ENCODE measurements at regions not wholly inside any gene's neighbourhood (a gene's known extent, or its start where the extent isn't known, plus 50 kb on each side); places are given as distances from the start of the nearest gene placed in this dataset.

DNA sequence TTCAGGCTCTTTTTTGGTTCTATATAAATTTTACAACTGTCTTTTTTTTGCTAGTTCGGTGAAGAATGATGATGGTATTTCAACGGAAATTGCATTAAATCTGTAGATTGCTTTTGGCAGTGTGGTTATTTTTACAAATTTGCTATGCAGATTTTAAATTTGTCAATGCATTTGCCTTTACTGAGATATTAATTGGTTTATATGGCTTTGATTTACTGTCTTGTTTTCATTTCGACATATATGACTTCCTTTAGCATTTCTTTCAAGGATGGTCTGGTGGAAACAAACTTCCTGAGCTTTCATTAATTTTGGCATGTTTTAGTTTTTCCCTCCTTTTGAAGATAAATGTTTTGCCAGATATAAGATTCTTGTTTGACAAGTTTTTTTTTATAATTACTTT is 1522.5 kb upstream of the PRMT6 start:
- Histone ChIP-seq H3K79me2 (no peaks in the 10 kb centered on the region), H3K9me2 (replicated peaks; ENCODE audit: insufficient read depth) (no peaks in the 10 kb centered on the region), H3K4me2 (no peak overlapping the region), H3K4me1 (ENCODE audit: insufficient read depth) (no peaks in the 10 kb centered on the region), H2AFZ (no peak overlapping the region), H3K27me3 (no peaks in the 10 kb centered on the region), H3K36me3 (replicated peaks; ENCODE audit: insufficient read depth, low read depth) (no peaks in the 10 kb centered on the region), H3K9me3 (ENCODE audit: low read depth) (no peaks in the 10 kb centered on the region), H3K27ac (no peak overlapping the region), H4K20me1 (ENCODE audit: insufficient read depth, poor library complexity, severe bottlenecking) (no peaks in the 10 kb centered on the region), H3K4me3 (no peak overlapping the region)
- 81% methylated on average over 3 of the region's 3 CpGs for WGBS (ENCODE audit: low lambda C conversion rate, missing lambda C conversion rate)
- no peak for DNase-seq (ENCODE audit: low spot score)
- TF ChIP-seq EZH2phosphoT487 (IDR thresholded peaks at IDR 0.05; ENCODE audit: low read depth, severe bottlenecking, unreplicated experiment) (no peak), EZH2 (IDR thresholded peaks at IDR 0.05; ENCODE audit: borderline replicate concordance) (no peak)
- TF ChIP-seq, protein P1, sequence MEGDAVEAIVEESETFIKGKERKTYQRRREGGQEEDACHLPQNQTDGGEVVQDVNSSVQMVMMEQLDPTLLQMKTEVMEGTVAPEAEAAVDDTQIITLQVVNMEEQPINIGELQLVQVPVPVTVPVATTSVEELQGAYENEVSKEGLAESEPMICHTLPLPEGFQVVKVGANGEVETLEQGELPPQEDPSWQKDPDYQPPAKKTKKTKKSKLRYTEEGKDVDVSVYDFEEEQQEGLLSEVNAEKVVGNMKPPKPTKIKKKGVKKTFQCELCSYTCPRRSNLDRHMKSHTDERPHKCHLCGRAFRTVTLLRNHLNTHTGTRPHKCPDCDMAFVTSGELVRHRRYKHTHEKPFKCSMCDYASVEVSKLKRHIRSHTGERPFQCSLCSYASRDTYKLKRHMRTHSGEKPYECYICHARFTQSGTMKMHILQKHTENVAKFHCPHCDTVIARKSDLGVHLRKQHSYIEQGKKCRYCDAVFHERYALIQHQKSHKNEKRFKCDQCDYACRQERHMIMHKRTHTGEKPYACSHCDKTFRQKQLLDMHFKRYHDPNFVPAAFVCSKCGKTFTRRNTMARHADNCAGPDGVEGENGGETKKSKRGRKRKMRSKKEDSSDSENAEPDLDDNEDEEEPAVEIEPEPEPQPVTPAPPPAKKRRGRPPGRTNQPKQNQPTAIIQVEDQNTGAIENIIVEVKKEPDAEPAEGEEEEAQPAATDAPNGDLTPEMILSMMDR (IDR thresholded peaks at IDR 0.05; ENCODE audit: poor library complexity), result no peak

DNA sequence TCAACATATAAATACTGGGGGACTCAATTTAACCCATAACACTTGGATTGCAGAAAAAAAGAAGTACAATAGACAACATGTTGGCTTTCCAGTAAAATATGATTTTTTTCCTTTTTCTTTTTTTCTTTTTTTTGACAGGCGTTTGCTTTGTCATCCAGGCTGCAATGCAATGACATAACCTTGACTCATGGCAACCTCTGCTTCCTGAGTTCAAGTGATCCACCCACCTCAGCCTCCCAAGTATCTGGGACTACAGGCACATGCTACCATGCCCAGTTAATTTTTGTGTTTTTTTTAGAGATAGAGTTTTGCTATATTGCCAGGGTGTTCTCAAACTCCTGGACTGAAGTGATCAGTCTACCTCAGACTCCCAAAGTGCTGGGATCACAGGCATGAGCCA is 1512.0 kb upstream of the PRMT6 start:
- WGBS (ENCODE audit: low lambda C conversion rate, missing lambda C conversion rate), result 84% methylated on average over 1 of the region's 1 CpG
- no peaks in the 10 kb centered on the region for H3K36me3 ChIP-seq (replicated peaks; ENCODE audit: insufficient read depth, low read depth)
- no peaks in the 10 kb centered on the region for H3K4me1 ChIP-seq (ENCODE audit: insufficient read depth)
- no peaks in the 10 kb centered on the region for H3K9me3 ChIP-seq (ENCODE audit: low read depth)
- no peak overlapping the region for H3K27ac ChIP-seq
- TF ChIP-seq EZH2phosphoT487 (IDR thresholded peaks at IDR 0.05; ENCODE audit: low read depth, severe bottlenecking, unreplicated experiment), result no peak
- TF ChIP-seq, protein P1 (IDR thresholded peaks at IDR 0.05; ENCODE audit: poor library complexity), result no peak
- TF ChIP-seq EZH2 (IDR thresholded peaks at IDR 0.05; ENCODE audit: borderline replicate concordance), result no peak
- H2AFZ ChIP-seq, result no peak overlapping the region
- H3K27me3 ChIP-seq, result no peaks in the 10 kb centered on the region
- no peaks in the 10 kb centered on the region for H3K9me2 ChIP-seq (replicated peaks; ENCODE audit: insufficient read depth)
- no peaks in the 10 kb centered on the region for H4K20me1 ChIP-seq (ENCODE audit: insufficient read depth, poor library complexity, severe bottlenecking)
- no peak for DNase-seq (ENCODE audit: low spot score)
- H3K4me2 ChIP-seq, result no peak overlapping the region
- H3K79me2 ChIP-seq, result no peaks in the 10 kb centered on the region
- no peak overlapping the region for H3K4me3 ChIP-seq

GRCh38 chr1:105556266-105556665 is 1500.2 kb upstream of the PRMT6 start:
- Histone ChIP-seq H4K20me1 (ENCODE audit: insufficient read depth, poor library complexity, severe bottlenecking) (no peaks in the 10 kb centered on the region), H3K4me1 (ENCODE audit: insufficient read depth) (no peaks in the 10 kb centered on the region), H3K27me3 (no peaks in the 10 kb centered on the region), H3K36me3 (replicated peaks; ENCODE audit: insufficient read depth, low read depth) (no peaks in the 10 kb centered on the region), H3K79me2 (no peaks in the 10 kb centered on the region), H3K9me3 (ENCODE audit: low read depth) (no peaks in the 10 kb centered on the region), H3K4me3 (no peak overlapping the region), H2AFZ (no peak overlapping the region), H3K4me2 (no peak overlapping the region), H3K27ac (no peak overlapping the region), H3K9me2 (replicated peaks; ENCODE audit: insufficient read depth) (no peaks in the 10 kb centered on the region)
- WGBS (ENCODE audit: low lambda C conversion rate, missing lambda C conversion rate), result 43% methylated on average over 2 of the region's 2 CpGs
- no peak for TF ChIP-seq EZH2phosphoT487 (IDR thresholded peaks at IDR 0.05; ENCODE audit: low read depth, severe bottlenecking, unreplicated experiment)
- TF ChIP-seq, protein P1 (IDR thresholded peaks at IDR 0.05; ENCODE audit: poor library complexity), result no peak
- no peak for DNase-seq (ENCODE audit: low spot score)

- Histone ChIP-seq H3K4me2 (no peak overlapping the region), H2AFZ (no peak overlapping the region), H3K9me2 (replicated peaks; ENCODE audit: insufficient read depth) (no peaks in the 10 kb centered on the region), H3K79me2 (no peaks in the 10 kb centered on the region), H3K36me3 (replicated peaks; ENCODE audit: insufficient read depth, low read depth) (no peaks in the 10 kb centered on the region), H3K27me3 (no peaks in the 10 kb centered on the region), H3K4me1 (ENCODE audit: insufficient read depth) (no peaks in the 10 kb centered on the region), H3K27ac (no peak overlapping the region), H4K20me1 (ENCODE audit: insufficient read depth, poor library complexity, severe bottlenecking) (no peaks in the 10 kb centered on the region), H3K9me3 (ENCODE audit: low read depth) (no peaks in the 10 kb centered on the region), H3K4me3 (no peak overlapping the region)
- DNase-seq (ENCODE audit: low spot score), result no peak
- TF ChIP-seq EZH2 (IDR thresholded peaks at IDR 0.05; ENCODE audit: borderline replicate concordance) (no peak), EZH2phosphoT487 (IDR thresholded peaks at IDR 0.05; ENCODE audit: low read depth, severe bottlenecking, unreplicated experiment) (no peak)
- TF ChIP-seq, protein P1 (IDR thresholded peaks at IDR 0.05; ENCODE audit: poor library complexity), result no peak
These were observed 1498.5 kb upstream of the PRMT6 start for GRCh38 chr1:105558023-105558422.
